SK-N-SH (cell line): ENCODE measurements at regions not wholly inside any gene's neighbourhood (a gene's known extent, or its start where the extent isn't known, plus 50 kb on each side); places are given as distances from the start of the nearest gene placed in this dataset.

Source experiments
- CTCF ChIA-PET: fragments of 300-600, 350-600 bp; formaldehyde crosslinking; extraction: SDS; loops from one replicate; lab custom pipeline; 2021; lab: Yijun Ruan, JAX
- POLR2A ChIA-PET: fragments of 350-600 bp; sonication (Branson Sonifier 250); formaldehyde crosslinking; extraction: SDS; loops from one replicate; lab custom pipeline; 2020; ENCODE audit warnings: antibody characterized with exemption, inconsistent platforms; lab: Yijun Ruan, JAX
- DNase-seq: peaks from one replicate; pipeline ENCODE4 v3.0.0; 2012
- H2AFZ ChIP-seq: fragments of 200-600 bp; sonication (generic); 2 replicates; pipeline ENCODE4 v1.8.1; 2016; ENCODE audit warnings: antibody characterized with exemption, mild to moderate bottlenecking, low read depth
- H3F3A ChIP-seq: fragments of 200-600 bp; sonication (generic); replicated peaks from 2 replicates; pipeline ENCODE3; 2016; ENCODE audit warnings: antibody characterized with exemption, mild to moderate bottlenecking; ENCODE audit not compliant: insufficient read depth
- H3K27ac ChIP-seq, 2 experiments: fragments of 200-500 bp in 1 of 2; fragments of 200-600 bp in 1 of 2; sonication (Bioruptor generic) in 1 of 2; sonication (generic), shearing (Covaris generic) in 1 of 2; 2 replicates each; pipeline versions ENCODE4 v1.5.1 to v1.6.1; 2014 to 2016; ENCODE audit warnings: low read depth in 2 of 2, inconsistent platforms in 1 of 2, low read length in 1 of 2, mild to moderate bottlenecking in 1 of 2, mixed read lengths in 1 of 2
- H3K27me3 ChIP-seq: fragments of 200-600 bp; sonication (generic), shearing (Covaris generic); 2 replicates; pipeline ENCODE4 v1.6.1; 2016; ENCODE audit warnings: mixed run types; ENCODE audit not compliant: insufficient read depth
- H3K36me3 ChIP-seq, 2 experiments: fragments of 200-500 bp in 1 of 2; fragments of 200-600 bp in 1 of 2; sonication (Bioruptor generic) in 1 of 2; sonication (generic) in 1 of 2; replicated peaks in 1 of 2; 2 replicates each; pipeline versions ENCODE3 to v1.5.1; 2014 to 2016; ENCODE audit warnings: low read length in 1 of 2, mild to moderate bottlenecking in 1 of 2; ENCODE audit not compliant: insufficient read depth in 2 of 2, control insufficient read depth in 1 of 2
- H3K4me1 ChIP-seq, 2 experiments: fragments of 200-500 bp in 1 of 2; fragments of 200-600 bp in 1 of 2; sonication (Bioruptor generic) in 1 of 2; sonication (generic), shearing (Covaris generic) in 1 of 2; 2 replicates each; pipeline versions ENCODE4 v1.5.1 to v1.6.1; 2014 to 2016; ENCODE audit warnings: low read depth in 1 of 2, low read length in 1 of 2, mixed run types in 1 of 2; ENCODE audit not compliant: insufficient read depth in 2 of 2, control insufficient read depth in 1 of 2
- H3K4me2 ChIP-seq: fragments of 200-600 bp; sonication (generic), shearing (Covaris generic); 2 replicates; pipeline ENCODE4 v1.6.1; 2017; ENCODE audit warnings: mixed run types
- H3K4me3 ChIP-seq, 2 experiments: fragments of 200-500 bp in 1 of 2; fragments of 200-600 bp in 1 of 2; sonication (Bioruptor generic) in 1 of 2; sonication (generic), shearing (Covaris generic) in 1 of 2; 2 replicates each; pipeline versions ENCODE4 v1.5.1 to v1.8.1; 2014 to 2016; ENCODE audit warnings: low read depth in 2 of 2, inconsistent platforms in 1 of 2, low read length in 1 of 2, mild to moderate bottlenecking in 1 of 2, mixed read lengths in 1 of 2, moderate library complexity in 1 of 2
- H3K79me2 ChIP-seq: fragments of 200-600 bp; sonication (generic); 2 replicates; pipeline ENCODE4 v1.8.1; 2017; ENCODE audit warnings: mild to moderate bottlenecking; ENCODE audit not compliant: insufficient read depth
- H3K9ac ChIP-seq: fragments of 200-600 bp; sonication (generic); 2 replicates; pipeline ENCODE4 v1.6.1; 2017; ENCODE audit warnings: mixed run types
- H3K9me2 ChIP-seq: fragments of 200-600 bp; sonication (generic); 2 replicates; pipeline ENCODE4 v1.6.1; 2017; ENCODE audit warnings: mixed run types
- H3K9me3 ChIP-seq: fragments of 200-600 bp; sonication (generic); 2 replicates; pipeline ENCODE4 v1.6.1; 2017; ENCODE audit warnings: mixed run types, mild to moderate bottlenecking, moderate library complexity
- H4K20me1 ChIP-seq: fragments of 200-600 bp; sonication (generic); 2 replicates; pipeline ENCODE4 v1.6.1; 2017; ENCODE audit warnings: mild to moderate bottlenecking, mixed run types; ENCODE audit not compliant: insufficient read depth
- ELF1 ChIP-seq: IDR thresholded peaks from 2 replicates; pipeline ENCODE4 v1.4.0; 2012
- EP300 ChIP-seq, 2 experiments: IDR thresholded peaks; 2 replicates each; pipeline versions ENCODE4 v1.4.0 to v1.6.1; 2012; ENCODE audit warnings: borderline replicate concordance in 1 of 2, low read depth in 1 of 2, low read length in 1 of 2
- FOSL2 ChIP-seq: IDR thresholded peaks from 2 replicates; pipeline ENCODE4 v1.4.0; 2012; ENCODE audit warnings: low read depth, mild to moderate bottlenecking, moderate library complexity, borderline replicate concordance
- FOXJ3 ChIP-seq: sonication (generic); formaldehyde crosslinking; IDR thresholded peaks from 2 replicates; pipeline ENCODE4 v1.5.1; 2020; ENCODE audit warnings: mild to moderate bottlenecking, missing genetic modification reagents
- FOXM1 ChIP-seq: IDR thresholded peaks from 2 replicates; pipeline ENCODE4 v1.4.0; 2012; ENCODE audit warnings: low read depth, mild to moderate bottlenecking
- IRF3 ChIP-seq: fragments of 150-350 bp; IDR thresholded peaks from 2 replicates; pipeline ENCODE4 v1.6.1; 2016; ENCODE audit warnings: mild to moderate bottlenecking, low read depth, low read length
- MAX ChIP-seq: IDR thresholded peaks from 2 replicates; pipeline ENCODE4 v1.4.0; 2012; ENCODE audit warnings: low read depth
- MEF2A ChIP-seq: IDR thresholded peaks from 2 replicates; pipeline ENCODE4 v1.4.0; 2012; ENCODE audit warnings: low read depth, borderline replicate concordance
- POLR2AphosphoS5 ChIP-seq: IDR thresholded peaks from 2 replicates; pipeline ENCODE4 v1.6.1; 2012; ENCODE audit warnings: low read depth, low read length
- RCOR1 ChIP-seq: fragments of 150-350 bp; IDR thresholded peaks from 2 replicates; pipeline ENCODE4 v1.6.1; 2017; ENCODE audit warnings: antibody characterized with exemption, low read length
- RFX5 ChIP-seq: IDR thresholded peaks from 2 replicates; pipeline ENCODE4 v1.6.1; 2012; ENCODE audit warnings: mild to moderate bottlenecking, improper control_type of control experiment, low read length
- RXRA ChIP-seq: IDR thresholded peaks from 2 replicates; pipeline ENCODE4 v1.4.0; 2012; ENCODE audit warnings: low read depth, mild to moderate bottlenecking, borderline replicate concordance
- SIN3A ChIP-seq: IDR thresholded peaks from 2 replicates; pipeline ENCODE4 v1.6.1; 2012; ENCODE audit warnings: low read depth, mild to moderate bottlenecking, low read length, moderate library complexity, borderline replicate concordance
- SMC3 ChIP-seq: IDR thresholded peaks from 2 replicates; pipeline ENCODE4 v1.6.1; 2012; ENCODE audit warnings: low read depth, low read length, improper control_type of control experiment
- TCF12 ChIP-seq: IDR thresholded peaks from 2 replicates; pipeline ENCODE4 v1.4.0; 2012
- USF1 ChIP-seq: IDR thresholded peaks from 2 replicates; pipeline ENCODE4 v1.4.0; 2012; ENCODE audit warnings: low read depth, borderline replicate concordance
- YY1 ChIP-seq: IDR thresholded peaks from 2 replicates; pipeline ENCODE4 v1.4.0; 2012; ENCODE audit warnings: low read depth, mild to moderate bottlenecking
- TF ChIP-seq, protein P1 (sequence below): fragments of 150-350 bp; IDR thresholded peaks from 2 replicates; pipeline ENCODE4 v1.6.1; 2017; ENCODE audit warnings: antibody characterized with exemption, low read length, low read depth, borderline replicate concordance
- TF ChIP-seq, protein P2 (sequence below): IDR thresholded peaks from 2 replicates; pipeline ENCODE4 v1.4.0; 2012; ENCODE audit warnings: low read depth, borderline replicate concordance
- TF ChIP-seq, protein P3 (sequence below): IDR thresholded peaks from 2 replicates; pipeline ENCODE4 v1.6.1; 2012; ENCODE audit warnings: mild to moderate bottlenecking, low read depth, low read length, moderate library complexity

GRCh38 chr13:83499286-83499685 is 383.0 kb downstream of the SLITRK1 start:
- no peak for TF ChIP-seq FOXJ3 (CRISPR knock-in tag)
- TF ChIP-seq YY1 = no peak
- TF ChIP-seq, protein P1, sequence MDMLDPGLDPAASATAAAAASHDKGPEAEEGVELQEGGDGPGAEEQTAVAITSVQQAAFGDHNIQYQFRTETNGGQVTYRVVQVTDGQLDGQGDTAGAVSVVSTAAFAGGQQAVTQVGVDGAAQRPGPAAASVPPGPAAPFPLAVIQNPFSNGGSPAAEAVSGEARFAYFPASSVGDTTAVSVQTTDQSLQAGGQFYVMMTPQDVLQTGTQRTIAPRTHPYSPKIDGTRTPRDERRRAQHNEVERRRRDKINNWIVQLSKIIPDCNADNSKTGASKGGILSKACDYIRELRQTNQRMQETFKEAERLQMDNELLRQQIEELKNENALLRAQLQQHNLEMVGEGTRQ = no peak
- TF ChIP-seq RXRA = no peak
- TF ChIP-seq SMC3 = no peak
- TF ChIP-seq MEF2A = no peak
- TF ChIP-seq FOXM1 = no peak
- TF ChIP-seq USF1 = no peak
- no peak for TF ChIP-seq POLR2AphosphoS5
- TF ChIP-seq, protein P2, sequence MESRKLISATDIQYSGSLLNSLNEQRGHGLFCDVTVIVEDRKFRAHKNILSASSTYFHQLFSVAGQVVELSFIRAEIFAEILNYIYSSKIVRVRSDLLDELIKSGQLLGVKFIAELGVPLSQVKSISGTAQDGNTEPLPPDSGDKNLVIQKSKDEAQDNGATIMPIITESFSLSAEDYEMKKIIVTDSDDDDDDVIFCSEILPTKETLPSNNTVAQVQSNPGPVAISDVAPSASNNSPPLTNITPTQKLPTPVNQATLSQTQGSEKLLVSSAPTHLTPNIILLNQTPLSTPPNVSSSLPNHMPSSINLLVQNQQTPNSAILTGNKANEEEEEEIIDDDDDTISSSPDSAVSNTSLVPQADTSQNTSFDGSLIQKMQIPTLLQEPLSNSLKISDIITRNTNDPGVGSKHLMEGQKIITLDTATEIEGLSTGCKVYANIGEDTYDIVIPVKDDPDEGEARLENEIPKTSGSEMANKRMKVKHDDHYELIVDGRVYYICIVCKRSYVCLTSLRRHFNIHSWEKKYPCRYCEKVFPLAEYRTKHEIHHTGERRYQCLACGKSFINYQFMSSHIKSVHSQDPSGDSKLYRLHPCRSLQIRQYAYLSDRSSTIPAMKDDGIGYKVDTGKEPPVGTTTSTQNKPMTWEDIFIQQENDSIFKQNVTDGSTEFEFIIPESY = no peak
- TF ChIP-seq FOSL2 = no peak
- no peak for TF ChIP-seq TCF12
- no peak for TF ChIP-seq RFX5
- TF ChIP-seq, protein P3, sequence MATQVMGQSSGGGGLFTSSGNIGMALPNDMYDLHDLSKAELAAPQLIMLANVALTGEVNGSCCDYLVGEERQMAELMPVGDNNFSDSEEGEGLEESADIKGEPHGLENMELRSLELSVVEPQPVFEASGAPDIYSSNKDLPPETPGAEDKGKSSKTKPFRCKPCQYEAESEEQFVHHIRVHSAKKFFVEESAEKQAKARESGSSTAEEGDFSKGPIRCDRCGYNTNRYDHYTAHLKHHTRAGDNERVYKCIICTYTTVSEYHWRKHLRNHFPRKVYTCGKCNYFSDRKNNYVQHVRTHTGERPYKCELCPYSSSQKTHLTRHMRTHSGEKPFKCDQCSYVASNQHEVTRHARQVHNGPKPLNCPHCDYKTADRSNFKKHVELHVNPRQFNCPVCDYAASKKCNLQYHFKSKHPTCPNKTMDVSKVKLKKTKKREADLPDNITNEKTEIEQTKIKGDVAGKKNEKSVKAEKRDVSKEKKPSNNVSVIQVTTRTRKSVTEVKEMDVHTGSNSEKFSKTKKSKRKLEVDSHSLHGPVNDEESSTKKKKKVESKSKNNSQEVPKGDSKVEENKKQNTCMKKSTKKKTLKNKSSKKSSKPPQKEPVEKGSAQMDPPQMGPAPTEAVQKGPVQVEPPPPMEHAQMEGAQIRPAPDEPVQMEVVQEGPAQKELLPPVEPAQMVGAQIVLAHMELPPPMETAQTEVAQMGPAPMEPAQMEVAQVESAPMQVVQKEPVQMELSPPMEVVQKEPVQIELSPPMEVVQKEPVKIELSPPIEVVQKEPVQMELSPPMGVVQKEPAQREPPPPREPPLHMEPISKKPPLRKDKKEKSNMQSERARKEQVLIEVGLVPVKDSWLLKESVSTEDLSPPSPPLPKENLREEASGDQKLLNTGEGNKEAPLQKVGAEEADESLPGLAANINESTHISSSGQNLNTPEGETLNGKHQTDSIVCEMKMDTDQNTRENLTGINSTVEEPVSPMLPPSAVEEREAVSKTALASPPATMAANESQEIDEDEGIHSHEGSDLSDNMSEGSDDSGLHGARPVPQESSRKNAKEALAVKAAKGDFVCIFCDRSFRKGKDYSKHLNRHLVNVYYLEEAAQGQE = no peak
- TF ChIP-seq RCOR1 = no peak
- TF ChIP-seq SIN3A = no peak
- TF ChIP-seq IRF3 = no peak
- no peak for TF ChIP-seq EP300 (IDR thresholded peaks at IDR 0.05; ENCODE audit: borderline replicate concordance in 1 of 2, low read depth in 1 of 2, low read length in 1 of 2)
- no peak for TF ChIP-seq ELF1
- no peak for TF ChIP-seq MAX
- Histone ChIP-seq H2AFZ (no peak overlapping the region), H3K4me2 (no peak overlapping the region), H3K4me3 (no peak overlapping the region), H3K27me3 (no peaks in the 10 kb centered on the region), H3K4me1 (no peaks in the 10 kb centered on the region; a peak in 1 of 4 replicates), H3K27ac (no peak overlapping the region), H3K79me2 (no peaks in the 10 kb centered on the region), H3K9me3 (no peaks in the 10 kb centered on the region), H3K36me3 (no peaks in the 10 kb centered on the region), H3F3A (no peaks in the 10 kb centered on the region), H3K9ac (no peak overlapping the region), H3K9me2 (0 out of 2 replicates have a peak, but pooled peaks cover 2% of the 10 kb centered on the region), H4K20me1 (no peaks in the 10 kb centered on the region)
- no peak for DNase-seq
- POLR2A ChIA-PET = no interaction called here
- CTCF ChIA-PET = no interaction called here
